GM23338 (cell line): ENCODE measurements at regions not wholly inside any gene's neighbourhood (a gene's known extent, or its start where the extent isn't known, plus 50 kb on each side); places are given as distances from the start of the nearest gene placed in this dataset.

Experiments used
- ATAC-seq: fragments of 200-7000 bp; cut with Tn5 transposase; 3 replicates; pipeline ENCODE4 v1.9.1; 2020
- DNase-seq: peaks from one replicate; pipeline ENCODE4 v3.0.0-alpha.2; 2015; ENCODE audit warnings: low spot score
- H2AFZ ChIP-seq: fragments of 200-600 bp; sonication (generic); 2 replicates; pipeline ENCODE4 v1.8.0; 2016; ENCODE audit warnings: antibody characterized with exemption, mild to moderate bottlenecking, moderate library complexity
- H3F3A ChIP-seq: fragments of 200-600 bp; sonication (generic); replicated peaks from 2 replicates; pipeline ENCODE4 v1.8.0; 2017; ENCODE audit warnings: antibody characterized with exemption, mixed run types, low read depth
- H3K27ac ChIP-seq: fragments of 200-600 bp; sonication (generic); 2 replicates; pipeline ENCODE4 v1.6.1; 2016; ENCODE audit warnings: low read depth
- H3K27me3 ChIP-seq: fragments of 200-600 bp; sonication (generic); 2 replicates; pipeline ENCODE4 v1.8.0; 2016; ENCODE audit warnings: mild to moderate bottlenecking, mixed run types, moderate library complexity; ENCODE audit not compliant: insufficient read depth
- H3K36me3 ChIP-seq: fragments of 200-600 bp; sonication (generic); 2 replicates; pipeline ENCODE4 v1.8.0; 2016; ENCODE audit warnings: mild to moderate bottlenecking; ENCODE audit not compliant: insufficient read depth
- H3K4me1 ChIP-seq: fragments of 200-600 bp; sonication (generic); 2 replicates; pipeline ENCODE4 v1.8.0; 2016; ENCODE audit warnings: mild to moderate bottlenecking, moderate library complexity; ENCODE audit not compliant: insufficient read depth
- H3K4me2 ChIP-seq: fragments of 200-600 bp; sonication (generic); 2 replicates; pipeline ENCODE4 v1.7.1; 2017; ENCODE audit warnings: mixed run types
- H3K4me3 ChIP-seq: fragments of 200-600 bp; sonication (generic); 2 replicates; pipeline ENCODE4 v1.6.1; 2016; ENCODE audit warnings: mixed run types
- H3K79me2 ChIP-seq: fragments of 200-600 bp; sonication (generic); replicated peaks from 2 replicates; pipeline ENCODE4 v1.8.0; 2017; ENCODE audit warnings: mild to moderate bottlenecking; ENCODE audit not compliant: insufficient read depth
- H3K9me2 ChIP-seq: fragments of 200-600 bp; sonication (generic); 2 replicates; pipeline ENCODE4 v1.8.0; 2017; ENCODE audit not compliant: insufficient read depth
- H4K20me1 ChIP-seq: fragments of 200-600 bp; sonication (generic); replicated peaks from 2 replicates; pipeline ENCODE4 v1.8.0; 2017; ENCODE audit warnings: mild to moderate bottlenecking; ENCODE audit not compliant: insufficient read depth
- H3K27ac Mint-ChIP-seq: 2 replicates; pipeline ENCODE4 v1.8.0; 2020; ENCODE audit warnings: inconsistent platforms, mild to moderate bottlenecking, moderate library complexity, mixed read lengths
- H3K27me3 Mint-ChIP-seq: 3 replicates; pipeline ENCODE4 v1.8.0; 2022; ENCODE audit warnings: low read depth, mild to moderate bottlenecking, moderate library complexity, mixed read lengths, inconsistent platforms; ENCODE audit not compliant: insufficient read depth, poor library complexity
- H3K36me3 Mint-ChIP-seq: 3 replicates; pipeline ENCODE4 v1.8.0; 2021; ENCODE audit warnings: low read depth, mild to moderate bottlenecking, inconsistent platforms, moderate library complexity, mixed read lengths
- H3K4me1 Mint-ChIP-seq: 3 replicates; pipeline ENCODE4 v1.8.0; 2020; ENCODE audit warnings: mild to moderate bottlenecking, inconsistent platforms, mixed read lengths
- H3K4me3 Mint-ChIP-seq: 3 replicates; pipeline ENCODE4 v1.8.0; 2021; ENCODE audit warnings: moderate library complexity, mild to moderate bottlenecking, inconsistent platforms, mixed read lengths
- H3K9me3 Mint-ChIP-seq: 3 replicates; pipeline ENCODE4 v1.8.0; 2020; ENCODE audit warnings: moderate library complexity, mild to moderate bottlenecking, inconsistent platforms, mixed read lengths
- CREB1 ChIP-seq: fragments of 250-450 bp; sonication (Bioruptor Pico); IDR thresholded peaks from 2 replicates; pipeline ENCODE4 v1.5.0; 2020; ENCODE audit warnings: low read depth, mild to moderate bottlenecking, moderate library complexity
- CTCF ChIP-seq, 2 experiments: fragments of 200-600 bp in 1 of 2; sonication (generic) in 1 of 2; conservative IDR thresholded peaks; 2 replicates each; pipeline versions ENCODE4 v1.5.1 to v1.6.1; 2016 to 2017; ENCODE audit warnings: antibody characterized with exemption in 2 of 2, low read depth in 2 of 2, mild to moderate bottlenecking in 2 of 2, moderate library complexity in 1 of 2
- ETS1 ChIP-seq: IDR thresholded peaks from 2 replicates; pipeline ENCODE4 v1.6.1; 2016; ENCODE audit warnings: antibody characterized with exemption
- EZH2 ChIP-seq: fragments of 200-600 bp; sonication (generic); IDR thresholded peaks from one replicate; pipeline ENCODE4 v1.8.0; 2017; ENCODE audit warnings: antibody characterized with exemption, mild to moderate bottlenecking, low read depth; ENCODE audit not compliant: unreplicated experiment
- EZH2phosphoT487 ChIP-seq: fragments of 200-600 bp; sonication (generic); IDR thresholded peaks from one replicate; pipeline ENCODE4 v1.8.1; 2018; ENCODE audit warnings: antibody characterized with exemption; ENCODE audit not compliant: unreplicated experiment
- JUNB ChIP-seq: IDR thresholded peaks from one replicate; pipeline ENCODE4 v1.6.1; 2016; ENCODE audit warnings: antibody characterized with exemption; ENCODE audit not compliant: unreplicated experiment
- NANOG ChIP-seq: IDR thresholded peaks from 2 replicates; pipeline ENCODE4 v1.6.1; 2016; ENCODE audit warnings: antibody characterized with exemption, borderline replicate concordance
- POLR2AphosphoS5 ChIP-seq: IDR thresholded peaks from 2 replicates; pipeline ENCODE4 v1.6.1; 2016; ENCODE audit warnings: antibody characterized with exemption, low read depth
- REST ChIP-seq: IDR thresholded peaks from one replicate; pipeline ENCODE4 v1.6.1; 2018; ENCODE audit warnings: antibody characterized with exemption; ENCODE audit not compliant: unreplicated experiment
- STAT1 ChIP-seq: IDR thresholded peaks from one replicate; pipeline ENCODE4 v1.6.1; 2016; ENCODE audit warnings: antibody characterized with exemption; ENCODE audit not compliant: unreplicated experiment
- ZNF114 ChIP-seq: fragments of 250-450 bp; sonication (Bioruptor Pico); IDR thresholded peaks from 2 replicates; pipeline ENCODE4 v1.5.0; 2020; ENCODE audit warnings: mild to moderate bottlenecking, moderate library complexity
- ZNF331 ChIP-seq: fragments of 250-450 bp; sonication (Bioruptor Pico); IDR thresholded peaks from 2 replicates; pipeline ENCODE4 v1.5.0; 2020; ENCODE audit warnings: low read depth, mild to moderate bottlenecking, moderate library complexity
- TF ChIP-seq, protein P1 (sequence below): fragments of 250-450 bp; sonication (Bioruptor Pico); IDR thresholded peaks from 2 replicates; pipeline ENCODE4 v1.5.0; 2020; ENCODE audit warnings: mild to moderate bottlenecking, moderate library complexity

DNA sequence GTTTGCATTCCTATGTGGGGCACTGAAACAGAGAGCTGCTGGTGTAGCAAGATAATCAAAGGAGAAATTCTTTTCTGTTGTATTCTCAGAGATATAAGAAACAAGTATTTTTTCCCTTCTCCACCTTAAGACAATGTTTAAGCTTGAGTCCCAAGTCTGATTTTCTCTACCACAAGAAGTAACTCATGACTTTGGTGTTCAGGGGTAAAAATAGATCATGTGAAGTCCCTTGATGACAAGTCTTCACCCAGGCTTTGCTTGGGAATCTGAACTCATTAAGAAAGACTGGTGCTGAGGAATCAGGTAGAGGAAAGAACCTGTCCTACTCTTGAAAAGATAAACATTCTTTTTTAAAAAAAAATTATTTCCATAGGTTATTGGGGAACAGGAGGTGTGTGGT, 205.6 kb downstream of the ALDH8A1 start:
- Histone ChIP-seq H3K4me3 (no peak overlapping the region), H3K79me2 (no peaks in the 10 kb centered on the region), H3K4me1 (peaks cover 5% of the 10 kb centered on the region; the same call in 1 of the 2 replicates), H3K36me3 (no peaks in the 10 kb centered on the region), H4K20me1 (no peaks in the 10 kb centered on the region), H3K9me2 (no peaks in the 10 kb centered on the region), H3F3A (no peaks in the 10 kb centered on the region), H3K27me3 (no peaks in the 10 kb centered on the region), H3K27ac (no peak overlapping the region), H2AFZ (no peak overlapping the region), H3K4me2 (no peak overlapping the region)
- H3K27me3 Mint-ChIP-seq: peaks cover 1% of the 10 kb centered on the region
- peaks cover 8% of the 10 kb centered on the region; the same call in 2 of the 3 replicates for H3K4me1 Mint-ChIP-seq
- H3K9me3 Mint-ChIP-seq: no peaks in the 10 kb centered on the region
- H3K4me3 Mint-ChIP-seq: no peak overlapping the region
- H3K27ac Mint-ChIP-seq: no peak overlapping the region
- DNase-seq: no peak
- no peak for ATAC-seq
- TF ChIP-seq ZNF114 (CRISPR knock-in tag): no peak
- TF ChIP-seq, protein P1, sequence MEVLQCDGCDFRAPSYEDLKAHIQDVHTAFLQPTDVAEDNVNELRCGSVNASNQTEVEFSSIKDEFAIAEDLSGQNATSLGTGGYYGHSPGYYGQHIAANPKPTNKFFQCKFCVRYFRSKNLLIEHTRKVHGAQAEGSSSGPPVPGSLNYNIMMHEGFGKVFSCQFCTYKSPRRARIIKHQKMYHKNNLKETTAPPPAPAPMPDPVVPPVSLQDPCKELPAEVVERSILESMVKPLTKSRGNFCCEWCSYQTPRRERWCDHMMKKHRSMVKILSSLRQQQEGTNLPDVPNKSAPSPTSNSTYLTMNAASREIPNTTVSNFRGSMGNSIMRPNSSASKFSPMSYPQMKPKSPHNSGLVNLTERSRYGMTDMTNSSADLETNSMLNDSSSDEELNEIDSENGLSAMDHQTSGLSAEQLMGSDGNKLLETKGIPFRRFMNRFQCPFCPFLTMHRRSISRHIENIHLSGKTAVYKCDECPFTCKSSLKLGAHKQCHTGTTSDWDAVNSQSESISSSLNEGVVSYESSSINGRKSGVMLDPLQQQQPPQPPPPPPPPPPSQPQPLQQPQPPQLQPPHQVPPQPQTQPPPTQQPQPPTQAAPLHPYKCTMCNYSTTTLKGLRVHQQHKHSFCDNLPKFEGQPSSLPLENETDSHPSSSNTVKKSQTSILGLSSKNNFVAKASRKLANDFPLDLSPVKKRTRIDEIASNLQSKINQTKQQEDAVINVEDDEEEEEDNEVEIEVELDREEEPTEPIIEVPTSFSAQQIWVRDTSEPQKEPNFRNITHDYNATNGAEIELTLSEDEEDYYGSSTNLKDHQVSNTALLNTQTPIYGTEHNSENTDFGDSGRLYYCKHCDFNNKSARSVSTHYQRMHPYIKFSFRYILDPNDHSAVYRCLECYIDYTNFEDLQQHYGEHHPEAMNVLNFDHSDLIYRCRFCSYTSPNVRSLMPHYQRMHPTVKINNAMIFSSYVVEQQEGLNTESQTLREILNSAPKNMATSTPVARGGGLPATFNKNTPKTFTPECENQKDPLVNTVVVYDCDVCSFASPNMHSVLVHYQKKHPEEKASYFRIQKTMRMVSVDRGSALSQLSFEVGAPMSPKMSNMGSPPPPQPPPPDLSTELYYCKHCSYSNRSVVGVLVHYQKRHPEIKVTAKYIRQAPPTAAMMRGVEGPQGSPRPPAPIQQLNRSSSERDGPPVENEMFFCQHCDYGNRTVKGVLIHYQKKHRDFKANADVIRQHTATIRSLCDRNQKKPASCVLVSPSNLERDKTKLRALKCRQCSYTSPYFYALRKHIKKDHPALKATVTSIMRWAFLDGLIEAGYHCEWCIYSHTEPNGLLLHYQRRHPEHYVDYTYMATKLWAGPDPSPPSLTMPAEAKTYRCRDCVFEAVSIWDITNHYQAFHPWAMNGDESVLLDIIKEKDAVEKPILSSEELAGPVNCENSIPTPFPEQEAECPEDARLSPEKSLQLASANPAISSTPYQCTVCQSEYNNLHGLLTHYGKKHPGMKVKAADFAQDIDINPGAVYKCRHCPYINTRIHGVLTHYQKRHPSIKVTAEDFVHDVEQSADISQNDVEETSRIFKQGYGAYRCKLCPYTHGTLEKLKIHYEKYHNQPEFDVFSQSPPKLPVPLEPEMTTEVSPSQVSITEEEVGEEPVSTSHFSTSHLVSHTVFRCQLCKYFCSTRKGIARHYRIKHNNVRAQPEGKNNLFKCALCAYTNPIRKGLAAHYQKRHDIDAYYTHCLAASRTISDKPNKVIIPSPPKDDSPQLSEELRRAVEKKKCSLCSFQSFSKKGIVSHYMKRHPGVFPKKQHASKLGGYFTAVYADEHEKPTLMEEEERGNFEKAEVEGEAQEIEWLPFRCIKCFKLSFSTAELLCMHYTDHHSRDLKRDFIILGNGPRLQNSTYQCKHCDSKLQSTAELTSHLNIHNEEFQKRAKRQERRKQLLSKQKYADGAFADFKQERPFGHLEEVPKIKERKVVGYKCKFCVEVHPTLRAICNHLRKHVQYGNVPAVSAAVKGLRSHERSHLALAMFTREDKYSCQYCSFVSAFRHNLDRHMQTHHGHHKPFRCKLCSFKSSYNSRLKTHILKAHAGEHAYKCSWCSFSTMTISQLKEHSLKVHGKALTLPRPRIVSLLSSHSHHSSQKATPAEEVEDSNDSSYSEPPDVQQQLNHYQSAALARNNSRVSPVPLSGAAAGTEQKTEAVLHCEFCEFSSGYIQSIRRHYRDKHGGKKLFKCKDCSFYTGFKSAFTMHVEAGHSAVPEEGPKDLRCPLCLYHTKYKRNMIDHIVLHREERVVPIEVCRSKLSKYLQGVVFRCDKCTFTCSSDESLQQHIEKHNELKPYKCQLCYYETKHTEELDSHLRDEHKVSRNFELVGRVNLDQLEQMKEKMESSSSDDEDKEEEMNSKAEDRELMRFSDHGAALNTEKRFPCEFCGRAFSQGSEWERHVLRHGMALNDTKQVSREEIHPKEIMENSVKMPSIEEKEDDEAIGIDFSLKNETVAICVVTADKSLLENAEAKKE (CRISPR knock-in tag): no peak
- no peak for TF ChIP-seq CTCF (conservative IDR thresholded peaks at IDR 0.05; ENCODE audit: low read depth in 2 of 2)
- no peak for TF ChIP-seq NANOG
- TF ChIP-seq ZNF331 (CRISPR knock-in tag): no peak
- no peak for TF ChIP-seq POLR2AphosphoS5
- TF ChIP-seq JUNB: no peak
- no peak for TF ChIP-seq REST
- no peak for TF ChIP-seq EZH2
- no peak for TF ChIP-seq EZH2phosphoT487
- no peak for TF ChIP-seq ETS1
- no peak for TF ChIP-seq CREB1 (CRISPR knock-in tag)
- TF ChIP-seq STAT1: no peak
- H3K36me3 Mint-ChIP-seq: no peaks in the 10 kb centered on the region
